ENCODE measurements at regions not wholly inside any gene's neighbourhood (a gene's known extent, or its start where the extent isn't known, plus 50 kb on each side); places are given as distances from the start of the nearest gene placed in this dataset.

DNA sequence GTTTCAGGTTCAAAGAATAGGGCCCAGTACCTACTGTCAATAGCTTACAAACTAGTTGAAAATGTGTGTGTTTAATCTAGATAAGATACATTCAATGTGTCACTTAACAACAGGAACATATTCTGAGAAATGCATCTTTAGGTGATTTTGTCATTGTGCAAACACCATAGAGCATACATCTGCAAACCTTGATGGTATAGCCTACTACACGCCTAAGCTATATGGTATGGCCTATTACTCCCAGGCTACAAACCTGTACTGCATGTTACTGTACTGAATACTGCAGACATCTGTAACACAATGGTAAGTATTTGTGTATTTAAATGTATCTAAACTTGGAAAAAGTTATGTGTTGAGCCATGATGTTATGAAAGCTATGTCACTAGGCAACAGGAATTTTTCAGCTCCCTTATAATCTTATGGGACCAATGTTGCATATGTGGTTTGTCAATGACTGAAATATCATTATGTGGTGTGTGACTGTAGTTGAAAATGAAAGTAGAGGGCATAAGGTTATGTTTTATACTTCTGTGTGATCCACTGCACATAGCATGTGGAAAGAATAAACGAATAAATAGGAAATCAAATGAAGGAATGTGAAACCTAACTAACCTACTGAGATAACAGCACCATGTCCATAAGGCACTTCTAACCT, 129.0 kb upstream of the CAMK1G start:
- no peak for DNase-seq

DNA sequence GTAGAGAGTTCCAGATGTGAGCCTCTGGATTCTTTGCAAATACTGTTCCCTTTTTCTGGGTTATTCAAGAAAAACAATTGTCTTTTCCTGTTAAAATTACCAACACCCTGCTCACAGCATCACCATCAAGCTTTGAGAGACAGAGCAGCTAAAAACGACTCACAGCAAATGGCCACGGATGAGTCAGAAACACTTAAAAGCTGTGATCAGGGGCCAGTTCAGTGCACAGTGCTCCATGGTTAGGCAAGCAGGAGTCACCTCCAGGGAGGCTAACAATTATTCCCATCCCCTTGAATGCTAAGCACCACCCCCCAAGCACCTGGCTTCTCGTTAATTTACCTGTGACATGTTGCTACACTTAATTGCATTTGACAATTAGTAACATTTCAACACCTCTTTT, 128.4 kb upstream of the CAMK1G start:
- DNase-seq: no peak

DNA sequence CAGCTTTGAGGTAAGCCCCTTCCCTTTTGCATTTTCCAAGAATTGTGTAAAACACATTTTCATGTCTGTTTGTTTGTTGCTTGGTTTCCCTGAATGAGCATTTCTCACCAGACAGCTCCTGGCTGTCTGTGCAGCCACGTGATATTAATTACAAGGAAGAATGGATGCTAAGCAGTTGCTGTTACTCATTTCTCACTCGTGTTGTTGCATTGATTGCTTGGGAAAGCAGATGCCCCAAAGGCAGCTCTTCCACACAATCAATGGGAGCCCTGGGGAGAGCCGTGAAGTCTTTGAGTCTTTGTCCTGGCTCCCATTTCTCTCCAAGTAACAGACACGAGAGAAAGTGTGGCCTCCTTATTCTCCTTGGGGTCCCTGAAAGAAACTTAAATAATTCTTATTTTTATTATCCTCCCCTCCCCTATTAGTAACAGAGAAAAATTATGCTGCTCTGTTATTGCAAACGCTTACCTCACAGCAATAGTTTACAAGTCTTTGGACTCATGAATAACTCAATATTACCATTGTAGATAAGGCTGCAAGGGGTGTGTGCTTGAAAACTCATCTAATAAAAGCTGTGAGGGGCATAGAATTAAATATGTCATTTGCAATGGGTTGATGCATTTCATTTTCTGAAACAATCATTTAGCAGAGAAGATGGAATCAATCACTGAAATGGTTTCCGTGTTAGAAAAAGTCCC, 127.7 kb upstream of the CAMK1G start:
- no peak for DNase-seq

DNA sequence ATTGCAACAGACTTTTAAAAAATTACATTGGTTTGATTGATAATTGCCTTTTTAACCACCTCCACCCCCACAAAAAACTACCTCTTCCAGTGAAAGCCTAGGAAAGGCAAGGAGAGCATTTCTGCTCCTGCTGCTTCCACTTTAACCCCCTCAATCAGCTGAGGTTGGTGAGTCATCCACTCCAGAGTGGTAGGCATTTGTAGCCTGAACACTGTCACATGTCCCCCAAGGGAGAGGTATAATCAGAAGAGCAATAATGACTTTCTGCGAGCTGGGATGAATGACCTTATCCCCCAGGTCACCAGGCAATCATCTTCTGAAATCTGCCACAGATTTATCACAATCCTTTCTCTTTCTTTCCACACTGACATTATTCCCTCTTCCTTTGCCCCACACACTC, 126.6 kb upstream of the CAMK1G start:
- DNase-seq: no peak

DNA sequence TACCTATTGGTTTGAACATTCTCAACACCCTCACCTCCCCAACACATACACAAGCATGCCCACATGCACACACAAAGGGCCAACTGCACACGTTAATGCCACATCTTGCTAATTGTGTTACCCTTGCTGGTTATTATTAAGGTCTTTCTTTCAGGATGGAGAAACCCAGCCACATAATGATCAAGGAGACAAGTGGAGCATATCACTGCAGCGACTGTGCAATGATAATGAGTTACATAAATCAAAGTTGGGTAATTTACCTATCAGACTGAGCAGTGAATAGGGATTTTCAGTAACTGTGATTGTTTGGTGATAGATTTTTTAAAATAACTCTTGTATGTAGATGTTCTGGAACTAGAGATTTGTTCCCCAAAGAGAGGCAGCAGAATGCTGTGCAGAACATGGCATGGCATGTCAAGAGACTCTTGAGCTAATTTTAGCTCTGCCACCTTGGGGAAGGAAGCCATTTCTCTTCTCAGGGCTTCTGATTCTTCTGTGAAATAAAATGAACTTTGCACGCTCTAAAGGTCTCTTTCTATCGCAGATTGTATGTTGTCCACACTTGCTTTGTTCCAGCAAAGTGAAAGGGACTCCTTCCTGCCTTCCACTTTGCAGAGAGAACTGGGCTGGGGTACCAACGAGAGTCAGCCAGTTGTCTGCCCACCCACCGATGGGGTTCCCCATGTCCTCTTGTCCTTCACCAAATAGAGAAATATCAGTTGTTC, 126.0 kb upstream of the CAMK1G start:
- no peak for DNase-seq

DNA sequence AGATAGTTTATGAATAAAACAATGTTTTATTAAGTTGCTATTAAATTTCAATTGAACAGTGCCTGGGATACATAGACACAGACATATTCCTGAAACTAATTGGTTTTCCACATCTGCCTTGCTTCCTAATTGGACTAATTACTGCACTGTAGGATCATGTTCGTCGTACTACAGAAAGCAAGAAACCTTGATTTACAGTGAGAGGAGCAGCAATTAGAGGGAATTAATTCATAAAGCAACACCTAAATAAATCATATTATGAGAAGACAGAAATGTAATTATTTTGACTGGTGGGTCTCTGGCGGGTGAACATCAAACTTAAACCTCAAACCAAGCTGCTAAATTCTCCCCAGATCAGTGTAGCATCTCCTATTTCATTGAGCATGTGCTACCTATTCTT, 124.6 kb upstream of the CAMK1G start:
- no peak for DNase-seq

DNA sequence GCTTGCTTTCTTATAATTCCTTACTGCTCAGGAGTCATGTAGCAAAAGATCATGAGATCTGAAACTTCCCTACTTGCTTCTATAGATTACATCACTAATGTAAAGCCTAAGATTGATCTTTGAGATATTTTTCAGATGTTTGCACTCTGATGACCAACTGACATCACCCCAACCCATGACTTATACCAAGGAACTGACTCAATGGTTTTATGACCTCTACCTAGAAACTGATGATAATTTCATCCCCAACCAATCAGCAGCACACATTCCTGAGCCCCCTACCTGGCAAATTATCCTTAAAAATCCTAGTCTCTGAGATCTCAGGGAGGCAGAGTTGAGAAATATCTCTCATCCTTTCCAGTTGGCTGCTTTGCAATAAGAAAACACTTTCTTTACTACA, 122.3 kb upstream of the CAMK1G start:
- no peak for DNase-seq

DNA sequence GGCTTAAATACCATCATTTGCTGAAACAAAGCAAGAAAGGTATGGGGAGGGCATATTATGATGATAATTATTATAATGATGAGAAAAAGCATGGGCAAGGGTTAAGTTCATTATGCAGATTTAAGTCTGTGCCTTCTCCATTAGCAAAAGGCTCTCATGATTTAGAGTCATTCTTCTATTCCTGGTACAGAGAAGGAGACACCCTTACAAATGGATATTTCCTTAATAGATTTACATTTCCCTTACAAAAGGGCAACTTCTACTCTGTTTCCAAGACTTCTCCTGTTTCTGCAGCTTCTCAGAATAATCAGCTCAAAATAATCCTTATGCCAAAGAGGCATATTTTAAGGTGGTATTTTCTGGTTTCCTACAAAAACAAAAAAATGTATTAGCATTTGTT, 121.1 kb upstream of the CAMK1G start:
- DNase-seq: no peak

DNA sequence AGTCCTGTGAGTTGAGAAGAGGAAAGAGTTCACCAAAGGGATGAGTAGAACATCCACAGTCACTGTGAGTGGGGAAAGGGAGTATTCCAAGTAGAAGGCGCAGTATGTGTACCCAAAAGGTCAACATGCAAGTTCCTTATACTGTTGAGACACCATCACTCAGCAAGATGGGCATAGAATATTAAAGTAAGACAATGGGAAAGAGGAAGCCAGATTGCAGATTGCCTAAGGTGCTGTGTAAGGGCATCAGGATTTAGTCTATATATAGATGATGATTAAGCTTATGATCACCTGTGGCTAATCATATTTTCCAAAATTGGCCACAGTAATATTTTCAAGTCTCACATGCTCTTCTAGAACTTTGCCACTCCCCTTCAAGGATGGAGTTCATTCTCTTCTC, 120.1 kb upstream of the CAMK1G start:
- no peak for DNase-seq

DNA sequence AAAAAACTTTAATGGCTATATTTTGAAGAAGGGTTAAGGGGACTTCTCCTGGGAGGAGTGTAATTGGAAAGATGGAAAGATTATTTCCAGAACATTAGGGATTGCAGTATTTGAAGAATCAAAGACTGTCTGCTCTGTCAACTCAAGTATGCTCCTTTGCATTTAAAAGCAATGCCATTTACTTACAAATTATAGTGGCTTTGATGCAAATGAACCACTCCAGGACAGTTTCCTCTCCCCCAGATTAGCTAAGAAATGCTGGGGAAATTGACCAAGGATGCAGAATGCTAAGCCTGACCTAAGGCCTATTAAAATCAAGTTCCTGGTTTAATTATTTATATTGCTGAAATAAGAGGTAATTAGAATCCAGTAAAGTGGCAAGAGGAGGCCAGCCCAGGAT, 110.5 kb upstream of the CAMK1G start:
- DNase-seq: no peak

DNA sequence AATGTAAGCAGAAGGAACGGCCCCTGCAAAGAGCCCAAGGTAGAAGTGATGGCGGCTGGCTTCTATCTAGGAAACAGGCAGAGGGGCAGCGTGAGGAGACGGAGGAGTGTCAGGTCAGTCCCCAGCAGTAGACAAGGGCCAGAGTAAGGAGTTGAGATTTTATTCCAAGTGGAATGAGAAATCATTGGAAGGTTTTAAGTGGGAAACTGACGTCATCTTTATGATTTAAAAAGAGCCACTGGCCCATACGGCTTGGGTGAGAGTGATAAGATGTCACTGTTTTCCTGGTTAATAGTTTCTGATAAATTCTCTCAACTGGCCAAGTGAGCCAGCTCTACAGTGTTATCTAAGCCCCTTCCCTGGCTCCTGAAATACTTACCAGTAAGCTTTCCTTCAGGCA, 103.2 kb upstream of the CAMK1G start:
- no peak for DNase-seq

DNA sequence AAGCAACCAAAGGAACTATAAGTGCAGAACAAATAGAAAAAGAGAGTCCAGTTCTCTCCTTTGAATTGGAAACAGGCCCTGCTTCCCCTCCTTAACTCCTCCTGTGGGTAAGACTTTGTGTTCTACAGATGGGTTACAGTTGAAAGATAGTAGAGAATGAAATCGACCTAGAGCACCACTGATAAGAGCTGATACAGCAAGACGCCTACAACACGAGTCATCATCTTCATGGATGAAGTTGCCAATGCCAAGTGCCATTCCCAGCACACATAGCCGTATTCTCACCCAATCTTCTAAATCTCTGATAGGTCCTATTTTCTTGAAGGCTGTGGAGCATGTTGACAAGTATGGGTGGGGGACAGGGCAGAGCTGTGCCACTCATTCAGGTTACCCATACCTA, 99.8 kb upstream of the CAMK1G start:
- no peak for DNase-seq

DNA sequence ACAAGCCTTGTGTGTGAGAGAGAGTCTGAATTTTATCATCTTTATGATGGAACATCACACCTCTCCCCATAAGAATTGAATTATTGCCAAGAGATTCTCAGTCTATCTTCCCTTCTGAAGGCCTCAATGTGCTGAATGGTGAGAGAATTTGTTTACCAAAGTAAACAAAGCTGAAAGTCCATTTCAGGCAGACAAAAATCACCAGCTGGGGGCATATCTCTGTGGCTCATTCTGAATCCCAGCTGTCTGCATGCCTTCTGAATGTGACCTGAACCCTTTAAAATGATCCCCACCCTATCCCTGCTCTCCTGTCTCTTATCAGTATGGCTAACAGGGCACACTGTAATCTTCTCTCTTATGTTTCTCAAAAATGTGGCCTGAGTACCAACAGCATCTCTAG, 99.1 kb upstream of the CAMK1G start:
- no peak for DNase-seq

DNA sequence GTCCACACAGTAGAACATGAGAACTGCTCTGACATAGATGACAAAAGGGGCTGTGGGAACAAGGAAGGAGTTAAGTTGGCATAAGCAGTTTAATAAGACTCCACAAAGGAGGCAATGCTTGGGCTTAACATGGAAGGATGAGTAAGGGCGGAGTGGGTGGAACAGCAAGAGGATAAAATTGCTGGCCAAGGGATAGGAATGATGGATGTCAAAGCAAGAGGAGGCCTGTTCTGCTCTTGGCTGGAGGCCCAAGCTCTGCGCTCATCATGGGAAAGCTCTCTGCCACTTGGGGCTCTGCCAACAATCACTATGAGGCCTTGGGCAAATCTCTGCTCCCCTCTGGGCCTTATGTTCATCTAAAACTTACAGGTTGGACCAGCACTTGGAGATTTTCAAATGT, 98.3 kb upstream of the CAMK1G start:
- DNase-seq: no peak

DNA sequence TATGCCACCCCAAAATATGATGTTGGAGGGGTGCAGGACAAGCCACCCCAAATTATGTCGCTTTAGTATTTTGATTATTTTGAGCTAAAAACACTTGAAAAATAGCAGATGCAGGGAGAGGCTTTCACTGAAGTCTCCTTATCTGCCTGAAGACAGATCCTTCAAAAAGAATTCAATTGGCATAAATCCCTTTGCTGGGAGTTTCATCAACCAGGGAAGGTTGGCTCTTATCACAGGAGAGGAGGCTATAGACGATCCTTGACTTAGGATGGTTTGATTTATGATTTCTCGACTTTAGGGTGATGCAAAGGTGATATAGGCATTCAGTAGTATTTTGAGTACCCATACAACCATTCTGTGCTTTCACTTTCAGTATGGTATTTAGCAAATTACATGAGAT, 97.8 kb upstream of the CAMK1G start:
- DNase-seq: no peak

DNA sequence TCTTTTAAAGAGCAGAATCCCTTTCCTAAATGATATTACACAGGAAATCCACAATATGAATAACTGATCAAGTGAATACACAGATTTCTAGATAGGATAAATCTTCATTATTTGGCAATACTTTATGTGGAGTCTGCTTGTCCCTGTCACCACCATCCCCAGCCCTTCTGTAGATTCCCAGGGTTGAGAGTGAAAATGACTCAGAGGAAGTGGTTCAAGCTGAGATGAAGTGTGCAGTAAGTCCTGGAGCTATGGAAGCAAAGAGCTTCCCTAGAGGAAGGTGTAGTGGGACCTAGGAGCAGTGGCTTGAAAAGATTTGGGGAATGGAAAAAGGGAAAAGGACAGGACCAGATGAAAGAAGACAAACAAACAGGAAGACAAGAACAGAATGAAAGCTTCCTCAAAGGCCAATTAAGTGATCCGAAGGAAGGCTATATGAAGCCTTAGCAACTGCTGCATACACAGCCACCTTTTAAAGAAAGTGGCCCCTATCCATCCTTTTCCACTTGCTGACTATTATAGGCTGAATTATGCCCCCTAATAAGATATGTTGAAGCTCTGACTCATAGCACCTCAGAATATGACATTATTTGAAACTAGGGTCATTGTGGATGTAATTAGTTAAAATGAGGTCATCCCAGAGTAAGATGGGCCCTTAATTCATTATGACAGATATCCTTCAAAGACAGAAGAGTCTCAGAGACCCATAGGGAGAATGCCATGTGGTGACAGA, 96.5 kb upstream of the CAMK1G start:
- DNase-seq: no peak

DNA sequence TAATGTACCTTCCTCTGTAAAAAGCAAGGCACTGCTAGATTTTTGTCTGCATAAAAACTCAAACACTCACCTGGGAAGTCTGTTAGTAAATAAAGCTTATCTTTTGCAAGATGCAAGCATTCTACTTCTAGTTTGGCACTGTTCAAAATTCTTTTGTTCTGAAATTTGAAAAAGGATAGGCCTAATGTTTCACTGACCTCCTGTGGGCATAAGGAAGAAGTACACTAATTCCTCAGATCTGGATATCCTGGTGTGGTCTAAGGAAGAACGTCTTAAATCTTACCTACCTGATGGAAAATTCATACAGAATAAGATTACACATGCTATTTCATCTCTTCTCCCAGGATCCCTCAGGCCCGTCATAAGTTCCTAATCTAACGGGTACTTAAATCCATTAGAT, 93.5 kb upstream of the CAMK1G start:
- DNase-seq: no peak

DNA sequence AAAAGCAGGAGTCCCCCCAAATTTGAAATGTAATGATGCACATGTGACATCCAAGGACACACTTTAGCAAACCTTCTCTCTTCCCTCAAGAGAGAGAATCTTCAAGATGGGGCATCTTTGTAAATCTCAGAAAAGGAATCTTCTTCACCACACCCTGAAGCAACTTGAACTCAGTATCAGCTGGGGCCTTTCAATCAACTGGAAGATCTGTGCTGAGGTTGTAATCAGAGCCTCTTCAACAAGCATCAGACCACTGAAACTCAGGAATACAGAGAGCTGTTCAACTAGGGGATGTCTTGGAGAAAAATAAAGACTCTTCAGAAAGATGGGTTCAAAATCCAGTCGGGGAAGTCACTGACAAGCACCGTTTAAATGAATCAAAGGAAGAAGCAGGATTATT, 92.5 kb upstream of the CAMK1G start:
- no peak for DNase-seq

DNA sequence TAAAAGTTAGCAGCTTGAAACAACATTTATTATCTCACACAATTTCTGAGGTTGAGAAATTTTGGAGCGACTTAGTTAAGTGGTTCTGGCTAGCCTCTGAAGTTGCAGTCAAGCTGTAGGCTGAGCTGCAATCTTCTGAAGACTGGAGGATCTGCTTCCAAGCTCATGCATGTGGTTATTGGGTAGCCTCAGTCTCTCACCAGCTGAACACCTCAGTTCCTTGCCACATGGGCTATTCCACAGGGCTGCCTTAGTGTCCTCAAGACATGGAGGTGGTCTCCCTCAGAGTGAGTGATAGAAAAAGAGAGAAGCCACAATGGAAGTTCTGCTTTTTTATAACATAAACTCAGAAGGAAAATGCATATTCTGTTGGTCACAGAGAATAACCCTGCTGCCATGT, 92.0 kb upstream of the CAMK1G start:
- DNase-seq: no peak

DNA sequence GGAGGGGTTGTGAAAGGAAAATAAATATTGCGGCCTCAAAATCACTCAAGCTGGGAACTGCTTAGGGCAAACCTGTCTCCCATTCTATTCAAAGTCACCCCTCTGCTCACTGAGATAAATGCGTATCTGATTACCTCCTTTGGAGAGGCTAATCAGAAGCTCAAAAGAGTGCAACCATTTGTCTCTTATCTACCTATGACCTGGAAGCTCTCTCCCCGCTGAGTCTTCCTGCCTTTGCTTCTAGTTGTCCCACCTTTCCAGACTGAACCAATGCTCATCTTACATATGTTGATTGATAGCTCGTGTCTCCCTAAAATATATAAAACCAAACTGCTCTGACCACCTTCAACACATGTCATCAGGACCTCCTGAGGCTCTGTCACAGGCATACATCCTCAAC, 91.6 kb upstream of the CAMK1G start:
- no peak for DNase-seq

DNA sequence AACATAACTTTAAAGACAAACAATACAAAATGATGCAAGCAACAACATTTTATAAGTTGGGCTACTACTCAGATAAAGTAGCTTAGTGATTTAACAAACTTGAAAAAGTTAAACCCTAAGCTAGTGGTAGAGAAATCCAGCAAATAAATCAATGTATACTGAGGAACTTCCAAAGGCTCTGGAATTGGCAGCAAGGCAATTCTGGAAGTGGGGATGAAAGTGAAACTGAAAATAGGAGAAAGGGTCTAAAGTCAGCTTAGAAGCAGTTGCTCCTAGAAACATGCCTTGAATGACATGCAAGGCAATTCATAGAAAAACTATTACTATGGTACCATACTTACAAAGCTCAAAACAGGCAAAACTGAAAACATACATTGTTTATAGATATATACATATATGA, 90.0 kb upstream of the CAMK1G start:
- DNase-seq: no peak

DNA sequence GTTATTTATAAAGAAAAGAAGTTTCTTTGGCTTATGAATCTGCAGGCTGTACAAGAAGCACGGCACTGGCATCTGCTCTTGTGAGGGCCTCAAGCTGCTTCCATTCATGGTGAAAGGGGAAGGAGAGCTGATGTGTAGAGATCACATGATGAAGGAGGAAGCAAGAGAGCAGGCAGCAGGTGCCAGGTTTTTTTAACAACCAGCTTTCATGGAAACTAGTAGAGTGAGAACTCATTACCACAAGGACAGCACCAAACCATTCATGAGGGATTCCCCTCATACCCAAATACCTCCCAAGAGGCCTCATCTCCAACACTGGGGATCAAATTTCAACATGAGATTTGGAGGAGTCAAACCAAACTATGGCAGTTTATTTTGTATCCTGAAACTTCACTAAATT, 85.8 kb upstream of the CAMK1G start:
- DNase-seq: no peak

DNA sequence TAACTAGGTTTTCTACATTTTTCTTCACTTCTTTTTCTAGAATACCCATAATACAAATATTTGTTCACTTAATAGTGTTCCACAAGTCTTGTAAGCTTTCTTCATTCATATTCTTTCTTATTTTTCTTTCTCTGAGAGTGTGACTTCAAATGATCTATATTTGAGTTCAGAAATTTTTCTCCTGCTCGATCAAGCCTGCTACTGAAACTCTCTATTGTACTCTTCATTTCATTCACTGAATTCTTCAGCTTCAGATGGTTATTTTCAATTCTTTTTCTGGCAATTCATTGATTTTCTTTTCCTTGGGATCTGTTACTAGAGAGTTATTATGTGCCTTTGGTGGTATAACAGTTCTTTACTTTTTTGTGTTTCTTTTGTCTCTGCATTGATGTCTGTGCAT, 82.5 kb upstream of the CAMK1G start:
- DNase-seq: no peak

DNA sequence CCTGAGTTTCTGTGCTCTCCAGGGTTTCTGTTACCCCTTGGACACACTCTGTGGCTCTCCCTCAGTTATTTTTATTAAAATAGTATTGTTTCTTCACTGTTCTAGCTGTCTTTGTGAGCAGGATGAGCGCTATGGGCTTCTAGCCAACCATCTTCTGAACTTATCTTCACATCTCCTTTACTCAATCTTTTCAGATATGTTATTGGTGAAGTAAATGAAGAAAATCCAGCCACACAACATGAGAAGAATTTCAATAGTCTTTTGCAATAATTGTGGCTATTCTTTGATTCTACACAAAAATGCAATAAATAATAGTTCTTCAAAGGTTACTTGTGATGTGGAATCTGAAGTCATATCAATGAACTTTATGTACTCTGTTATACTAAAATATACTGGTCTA, 80.3 kb upstream of the CAMK1G start:
- no peak for DNase-seq
